GM19395 (cell line): ENCODE measurements at regions not wholly inside any gene's neighbourhood (a gene's known extent, or its start where the extent isn't known, plus 50 kb on each side); places are given as distances from the start of the nearest gene placed in this dataset.
"Not testable (repeated sequence)": the region's sequence is repeated elsewhere in the genome, so short reads cannot be mapped to it uniquely, and the experiment has no call there.

ENCODE experiments used
- ATAC-seq: cut with Tn5 transposase; IDR thresholded peaks from one replicate; pipeline ENCODE4 v1.9.1; 2021; ENCODE audit warnings: mild to moderate bottlenecking, moderate library complexity; ENCODE audit not compliant: unreplicated experiment

GRCh38 chr2:5549771-5550170 lies 142.4 kb upstream of the SOX11 start:
- no peak for ATAC-seq

GRCh38 chr2:5555636-5556035 lies 136.5 kb upstream of the SOX11 start:
- ATAC-seq, result no peak

GRCh38 chr2:5561006-5561405 lies 131.2 kb upstream of the SOX11 start:
- ATAC-seq, result no peak

GRCh38 chr2:5562426-5562825 lies 129.8 kb upstream of the SOX11 start:
- no peak for ATAC-seq

GRCh38 chr2:5562865-5563264 lies 129.3 kb upstream of the SOX11 start:
- no peak for ATAC-seq

GRCh38 chr2:5563411-5563810 lies 128.8 kb upstream of the SOX11 start:
- no peak for ATAC-seq

GRCh38 chr2:5569256-5569655 lies 122.9 kb upstream of the SOX11 start:
- no peak for ATAC-seq

GRCh38 chr2:5576015-5576414 lies 116.2 kb upstream of the SOX11 start:
- ATAC-seq, result no peak

GRCh38 chr2:5587766-5588165 lies 104.4 kb upstream of the SOX11 start:
- ATAC-seq, result no peak

GRCh38 chr2:5588601-5589000 lies 103.6 kb upstream of the SOX11 start:
- ATAC-seq, result no peak

- ATAC-seq, result no peak
These were observed 103.0 kb upstream of the SOX11 start for GRCh38 chr2:5589183-5589582.

GRCh38 chr2:5590886-5591285 lies 101.3 kb upstream of the SOX11 start:
- no peak for ATAC-seq

- no peak for ATAC-seq
These were observed 99.3 kb upstream of the SOX11 start for GRCh38 chr2:5592916-5593315.

GRCh38 chr2:5594249-5594695 lies 97.9 kb upstream of the SOX11 start:
- ATAC-seq, result no peak

- no peak for ATAC-seq
These were observed 95.3 kb upstream of the SOX11 start for GRCh38 chr2:5596868-5597267.

- no peak for ATAC-seq
These were observed 94.0 kb upstream of the SOX11 start for GRCh38 chr2:5598156-5598555.

- ATAC-seq, result no peak
These were observed 83.0 kb upstream of the SOX11 start for GRCh38 chr2:5609201-5609600.

- no peak for ATAC-seq
These were observed 79.5 kb upstream of the SOX11 start for GRCh38 chr2:5612666-5613065.

- no peak for ATAC-seq
These were observed 76.2 kb upstream of the SOX11 start for GRCh38 chr2:5616019-5616418.

- ATAC-seq, result no peak
These were observed 74.8 kb upstream of the SOX11 start for GRCh38 chr2:5617358-5617757.

GRCh38 chr2:5617796-5618195 lies 74.4 kb upstream of the SOX11 start:
- ATAC-seq, result no peak

GRCh38 chr2:5618271-5618670 lies 73.9 kb upstream of the SOX11 start:
- ATAC-seq, result no peak

GRCh38 chr2:5625556-5626065 lies 66.6 kb upstream of the SOX11 start:
- not testable (repeated sequence) for ATAC-seq

GRCh38 chr2:5628484-5628883 lies 63.7 kb upstream of the SOX11 start:
- ATAC-seq, result not testable (repeated sequence)
